Ishikawa (cell line): ENCODE measurements at regions not wholly inside any gene's neighbourhood (a gene's known extent, or its start where the extent isn't known, plus 50 kb on each side); places are given as distances from the start of the nearest gene placed in this dataset.

Experiments used
- CEBPB ChIP-seq: IDR thresholded peaks from 2 replicates; pipeline ENCODE4 v1.6.1; 2012
- CREB1 ChIP-seq: IDR thresholded peaks from 2 replicates; pipeline ENCODE4 v1.6.1; 2012; ENCODE audit warnings: low read depth
- EGR1 ChIP-seq: IDR thresholded peaks from 2 replicates; pipeline ENCODE4 v1.6.1; 2012
- EP300 ChIP-seq: IDR thresholded peaks from 2 replicates; pipeline ENCODE4 v1.6.1; 2012; ENCODE audit warnings: borderline replicate concordance
- FOXM1 ChIP-seq: IDR thresholded peaks from 2 replicates; pipeline ENCODE4 v1.6.1; 2012; ENCODE audit warnings: low read depth, borderline replicate concordance
- MAX ChIP-seq: IDR thresholded peaks from 2 replicates; pipeline ENCODE4 v1.6.1; 2012
- NFIC ChIP-seq: IDR thresholded peaks from 2 replicates; pipeline ENCODE4 v1.6.1; 2012
- RAD21 ChIP-seq: IDR thresholded peaks from 2 replicates; pipeline ENCODE4 v1.6.1; 2012; ENCODE audit warnings: low read depth
- REST ChIP-seq: IDR thresholded peaks from 2 replicates; pipeline ENCODE4 v1.6.1; 2012; ENCODE audit warnings: low read depth, mild to moderate bottlenecking
- TAF1 ChIP-seq: IDR thresholded peaks from 2 replicates; pipeline ENCODE4 v1.6.1; 2012; ENCODE audit warnings: low read depth, mild to moderate bottlenecking
- TCF12 ChIP-seq: IDR thresholded peaks from 2 replicates; pipeline ENCODE4 v1.6.1; 2012; ENCODE audit warnings: low read depth
- TEAD4 ChIP-seq: IDR thresholded peaks from 2 replicates; pipeline ENCODE4 v1.6.1; 2012
- USF1 ChIP-seq: IDR thresholded peaks from 2 replicates; pipeline ENCODE4 v1.6.1; 2012
- YY1 ChIP-seq: IDR thresholded peaks from 2 replicates; pipeline ENCODE4 v1.6.1; 2012; ENCODE audit warnings: low read depth
- ZBTB7A ChIP-seq: IDR thresholded peaks from 2 replicates; pipeline ENCODE4 v1.6.1; 2012; ENCODE audit warnings: low read depth

GRCh38 chr15:36263666-36264065 is 315.8 kb upstream of the CDIN1 start:
- TF ChIP-seq NFIC (no peak), YY1 (no peak), ZBTB7A (no peak), EP300 (no peak), CEBPB (no peak)

GRCh38 chr15:36265422-36265821 is 314.0 kb upstream of the CDIN1 start:
- TF ChIP-seq CEBPB (no peak), TAF1 (no peak), YY1 (no peak), EGR1 (no peak), MAX (no peak), RAD21 (no peak), NFIC (no peak), USF1 (no peak), EP300 (no peak), TEAD4 (no peak), REST (no peak), TCF12 (no peak), CREB1 (no peak), ZBTB7A (no peak), FOXM1 (no peak)

- TF ChIP-seq MAX (no peak), FOXM1 (no peak), USF1 (no peak), CEBPB (no peak), EGR1 (no peak), RAD21 (no peak), ZBTB7A (no peak), TAF1 (no peak), NFIC (no peak), TEAD4 (no peak), TCF12 (no peak), CREB1 (no peak), EP300 (no peak), REST (no peak), YY1 (no peak)
These were observed 308.4 kb upstream of the CDIN1 start for GRCh38 chr15:36271048-36271447.

GRCh38 chr15:36275656-36276055 is 303.8 kb upstream of the CDIN1 start:
- no peak for TF ChIP-seq TCF12
- TF ChIP-seq REST = no peak
- TF ChIP-seq MAX = no peak
- TF ChIP-seq USF1 = no peak
- no peak for TF ChIP-seq CREB1
- TF ChIP-seq FOXM1 = no peak
- TF ChIP-seq RAD21 = no peak
- no peak for TF ChIP-seq NFIC
- no peak for TF ChIP-seq EP300
- TF ChIP-seq CEBPB = no peak
- TF ChIP-seq EGR1 = no peak
- TF ChIP-seq TEAD4 = no peak
- TF ChIP-seq TAF1 = no peak
